Thoracic aorta (tissue), 2 donors: ENCODE measurements at regions not wholly inside any gene's neighbourhood (a gene's known extent, or its start where the extent isn't known, plus 50 kb on each side); places are given as distances from the start of the nearest gene placed in this dataset.

ENCODE experiments used
- ATAC-seq: fragments of 150-250 bp; one replicate; pipeline ENCODE4 v1.8.0; 2017; ENCODE audit warnings: low read depth; ENCODE audit not compliant: insufficient number of reproducible peaks, low FRiP score
- DNase-seq: peaks from one replicate; pipeline ENCODE4 v3.0.0-alpha.2; 2020; ENCODE audit warnings: low spot score
- H3K27ac ChIP-seq, 2 donors: fragments of 200-600 bp; sonication (generic); 1 replicate in 1 of 2; 2 replicates in 1 of 2; pipeline ENCODE4 v1.5.1; 2016; ENCODE audit warnings: mild to moderate bottlenecking in 2 of 2, moderate library complexity in 2 of 2
- H3K27me3 ChIP-seq: fragments of 200-600 bp; sonication (generic); replicated peaks from 2 replicates; pipeline ENCODE4 v1.6.0; 2016; ENCODE audit warnings: mild to moderate bottlenecking; ENCODE audit not compliant: insufficient read depth
- H3K36me3 ChIP-seq: fragments of 200-600 bp; sonication (generic); one replicate; pipeline ENCODE4 v1.5.1; 2016
- H3K4me1 ChIP-seq, 2 donors: fragments of 200-600 bp; sonication (generic); 1 replicate in 1 of 2; 2 replicates in 1 of 2; pipeline versions ENCODE4 v1.5.1 to v1.6.0; 2016; ENCODE audit warnings: low read depth in 2 of 2, mild to moderate bottlenecking in 1 of 2; ENCODE audit not compliant: control insufficient read depth in 1 of 2
- H3K4me3 ChIP-seq: fragments of 200-600 bp; sonication (generic); 2 replicates; pipeline ENCODE4 v1.5.1; 2016; ENCODE audit warnings: mild to moderate bottlenecking
- H3K9me3 ChIP-seq: fragments of 200-600 bp; sonication (generic); 2 replicates; pipeline ENCODE4 v1.5.1; 2016
- CTCF ChIP-seq: fragments of 200-600 bp; sonication (generic); IDR thresholded peaks from one replicate; pipeline ENCODE4 v1.5.1; 2019; ENCODE audit warnings: antibody characterized with exemption

DNA sequence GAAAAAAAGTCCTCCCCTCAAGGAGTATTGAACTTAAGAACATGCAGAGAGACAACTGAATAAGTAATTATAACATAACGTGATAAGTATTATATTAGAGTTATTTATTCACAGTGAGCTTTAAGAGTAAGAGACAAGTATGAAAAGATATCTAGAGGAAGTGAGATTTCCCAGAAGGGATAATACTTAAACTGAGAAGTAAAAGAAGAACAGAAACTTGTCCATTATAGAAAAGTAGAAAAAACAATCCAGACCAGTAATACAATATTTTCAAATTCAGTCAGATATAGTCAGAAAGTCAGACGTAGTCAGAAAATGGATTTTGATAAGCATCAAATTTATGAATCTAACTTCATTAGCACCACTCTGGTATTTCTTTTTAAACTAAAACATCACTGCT lies 613.0 kb upstream of the CCNG1 start:
- Histone ChIP-seq H3K27me3 (no peaks in the 10 kb centered on the region), H3K4me1 (no peaks in the 10 kb centered on the region), H3K27ac (no peak overlapping the region), H3K4me3 (no peak overlapping the region), H3K36me3 (no peaks in the 10 kb centered on the region), H3K9me3 (no peaks in the 10 kb centered on the region)
- ATAC-seq (no peak), DNase-seq (no peak)
- TF ChIP-seq CTCF: no peak

GRCh38 chr5:162837155-162837554 lies 600.2 kb upstream of the CCNG1 start:
- Histone ChIP-seq H3K27me3 (no peaks in the 10 kb centered on the region), H3K4me3 (no peak overlapping the region), H3K9me3 (no peaks in the 10 kb centered on the region), H3K4me1 (no peaks in the 10 kb centered on the region), H3K36me3 (no peaks in the 10 kb centered on the region), H3K27ac (no peak overlapping the region)
- ATAC-seq (no peak), DNase-seq (no peak)
- no peak for TF ChIP-seq CTCF

GRCh38 chr5:162842727-162843126 lies 594.7 kb upstream of the CCNG1 start:
- Histone ChIP-seq H3K9me3 (no peaks in the 10 kb centered on the region), H3K36me3 (no peaks in the 10 kb centered on the region), H3K4me3 (no peak overlapping the region), H3K4me1 (no peaks in the 10 kb centered on the region), H3K27ac (no peak overlapping the region), H3K27me3 (no peaks in the 10 kb centered on the region)
- ATAC-seq (no peak), DNase-seq (no peak)
- TF ChIP-seq CTCF: no peak

DNA sequence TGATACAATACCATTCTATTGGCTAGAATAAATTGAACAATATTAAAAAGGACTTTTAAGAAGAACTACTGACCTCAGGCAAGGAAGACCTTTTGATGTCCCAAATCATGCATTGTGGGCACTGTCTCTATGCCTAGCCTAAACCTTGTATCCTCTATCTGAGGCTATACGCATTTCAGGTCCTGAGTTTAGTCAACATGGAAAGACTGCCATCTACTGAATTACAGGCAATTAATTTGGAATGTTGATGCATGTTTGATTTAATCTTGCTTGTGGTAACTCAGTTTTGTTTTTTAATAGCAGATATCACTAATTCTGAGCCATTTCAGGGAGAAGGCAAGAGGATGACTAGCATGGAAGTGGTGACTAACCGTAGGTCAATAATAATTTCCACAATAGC lies 585.3 kb upstream of the CCNG1 start:
- no peak overlapping the region for H3K27ac ChIP-seq
- DNase-seq (no peak), ATAC-seq (no peak)
- H3K36me3 ChIP-seq: no peaks in the 10 kb centered on the region
- H3K27me3 ChIP-seq: no peaks in the 10 kb centered on the region
- H3K9me3 ChIP-seq: no peaks in the 10 kb centered on the region
- no peak for TF ChIP-seq CTCF
- no peaks in the 10 kb centered on the region for H3K4me1 ChIP-seq
- H3K4me3 ChIP-seq: no peak overlapping the region

DNA sequence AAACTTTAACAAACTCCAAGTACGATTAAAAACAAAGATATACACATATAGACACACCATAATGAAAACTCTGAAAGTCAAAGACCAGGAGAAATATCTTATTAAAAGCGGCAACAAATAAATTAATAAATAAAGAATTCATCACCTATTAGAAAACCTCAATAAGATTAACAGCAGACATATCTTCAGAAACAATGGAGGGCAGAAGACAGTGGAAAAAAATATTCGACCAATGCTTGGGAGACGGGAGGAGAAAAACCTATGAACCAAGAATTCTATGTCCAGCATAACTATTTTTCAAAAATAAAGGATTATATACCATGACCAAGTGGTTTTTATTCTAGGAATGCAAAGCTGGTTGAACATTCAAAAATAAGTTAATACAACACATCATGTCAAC lies 578.6 kb upstream of the CCNG1 start:
- no peaks in the 10 kb centered on the region for H3K27me3 ChIP-seq
- DNase-seq: no peak
- H3K4me3 ChIP-seq: no peak overlapping the region
- ATAC-seq: no peak
- no peak overlapping the region for H3K27ac ChIP-seq
- H3K36me3 ChIP-seq: no peaks in the 10 kb centered on the region
- TF ChIP-seq CTCF: no peak
- H3K4me1 ChIP-seq: no peaks in the 10 kb centered on the region
- H3K9me3 ChIP-seq: peaks cover 5% of the 10 kb centered on the region
